Dendritic cell treated with granulocyte-macrophage colony-stimulating factor and Interleukin-4, amounts not matched to agents 40 ng/mL and 50 ng/mL, for 4 days (primary cell): ENCODE measurements at regions not wholly inside any gene's neighbourhood (a gene's known extent, or its start where the extent isn't known, plus 50 kb on each side); places are given as distances from the start of the nearest gene placed in this dataset.

Source experiments
- H3K27ac Mint-ChIP-seq: one replicate; pipeline ENCODE4 v1.8.0; 2022; ENCODE audit warnings: mild to moderate bottlenecking, mixed read lengths
- H3K27me3 Mint-ChIP-seq: one replicate; pipeline ENCODE4 v1.8.0; 2022; ENCODE audit warnings: mild to moderate bottlenecking, mixed read lengths
- H3K36me3 Mint-ChIP-seq: one replicate; pipeline ENCODE4 v1.8.0; 2022; ENCODE audit warnings: low read depth, mixed read lengths
- H3K4me1 Mint-ChIP-seq: one replicate; pipeline ENCODE4 v1.8.0; 2022; ENCODE audit warnings: low read depth, mixed read lengths
- H3K4me3 Mint-ChIP-seq: one replicate; pipeline ENCODE4 v1.8.0; 2022; ENCODE audit warnings: mild to moderate bottlenecking, moderate library complexity, mixed read lengths
- H3K9me3 Mint-ChIP-seq: one replicate; pipeline ENCODE4 v1.8.0; 2022; ENCODE audit warnings: mixed read lengths
- intact Hi-C: fragments of 100-400 bp; cut with micrococcal nuclease; formaldehyde crosslinking; loops from one replicate; pipeline ENCODE4 v1.15.0; 2022

- no peak overlapping the region for H3K27ac Mint-ChIP-seq
- intact Hi-C loops: no loop called here
- no peaks in the 10 kb centered on the region for H3K9me3 Mint-ChIP-seq
- H3K4me1 Mint-ChIP-seq: no peaks in the 10 kb centered on the region
- H3K4me3 Mint-ChIP-seq: no peak overlapping the region
- peaks cover 2% of the 10 kb centered on the region for H3K27me3 Mint-ChIP-seq
- H3K36me3 Mint-ChIP-seq: no peaks in the 10 kb centered on the region
Observed at GRCh38 chr11:112761911-112762706, 199.1 kb upstream of the NCAM1 start.

DNA sequence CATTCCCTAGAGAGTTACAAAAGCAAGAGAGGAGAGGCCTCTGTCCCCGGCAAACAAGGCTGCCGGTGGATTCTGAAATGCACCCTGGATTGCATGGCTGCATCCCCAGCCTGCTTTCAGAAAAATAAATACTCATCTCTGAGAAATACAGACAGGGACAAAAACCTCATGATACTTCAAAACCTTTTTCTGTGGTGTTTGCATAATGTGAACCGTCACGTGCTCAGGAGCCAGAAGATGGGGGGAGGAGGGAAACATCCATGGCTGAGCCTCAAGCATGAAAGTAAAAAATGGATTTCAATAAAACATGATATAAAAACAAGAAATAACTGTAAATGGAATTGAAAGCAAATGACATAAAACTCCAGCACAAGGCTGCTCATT is 198.5 kb upstream of the NCAM1 start:
- no peaks in the 10 kb centered on the region for H3K9me3 Mint-ChIP-seq
- H3K4me3 Mint-ChIP-seq: no peak overlapping the region
- no peaks in the 10 kb centered on the region for H3K36me3 Mint-ChIP-seq

DNA sequence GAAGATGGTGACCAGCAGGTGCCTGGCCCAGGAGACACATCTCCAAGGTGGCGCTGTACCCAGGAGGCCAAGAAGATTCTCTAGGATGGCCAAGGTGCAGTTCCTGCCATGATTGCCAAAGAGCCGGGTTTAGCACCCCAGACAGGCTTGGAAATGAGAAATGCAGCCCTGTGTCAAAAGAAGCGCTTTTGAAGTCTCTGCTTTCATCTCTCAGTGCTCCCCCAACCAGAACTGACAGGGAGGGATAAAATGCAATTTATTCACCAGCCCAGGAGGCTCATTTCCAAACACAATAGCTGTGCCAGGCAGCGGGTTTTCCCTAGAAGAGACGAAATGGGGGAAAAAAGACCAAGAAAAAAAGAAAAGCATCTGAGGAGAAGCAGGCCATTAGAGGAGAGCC is 195.9 kb upstream of the NCAM1 start:
- Mint-ChIP-seq H3K4me3 (no peak overlapping the region), H3K27ac (no peak overlapping the region), H3K4me1 (no peaks in the 10 kb centered on the region), H3K9me3 (no peaks in the 10 kb centered on the region), H3K27me3 (no peaks in the 10 kb centered on the region), H3K36me3 (no peaks in the 10 kb centered on the region)
- intact Hi-C loops: no loop called here

More for the DNA sequence above, 198.5 kb upstream of the NCAM1 start:
- peaks cover 2% of the 10 kb centered on the region for H3K27me3 Mint-ChIP-seq
- H3K4me1 Mint-ChIP-seq: no peaks in the 10 kb centered on the region
- intact Hi-C loops: no loop called here
- H3K27ac Mint-ChIP-seq: no peak overlapping the region

GRCh38 chr11:112769170-112769569 is 192.1 kb upstream of the NCAM1 start:
- Mint-ChIP-seq H3K36me3 (no peaks in the 10 kb centered on the region), H3K27me3 (no peaks in the 10 kb centered on the region), H3K27ac (no peak overlapping the region), H3K4me1 (no peaks in the 10 kb centered on the region), H3K9me3 (no peaks in the 10 kb centered on the region), H3K4me3 (no peak overlapping the region)
- intact Hi-C loops: no loop called here

DNA sequence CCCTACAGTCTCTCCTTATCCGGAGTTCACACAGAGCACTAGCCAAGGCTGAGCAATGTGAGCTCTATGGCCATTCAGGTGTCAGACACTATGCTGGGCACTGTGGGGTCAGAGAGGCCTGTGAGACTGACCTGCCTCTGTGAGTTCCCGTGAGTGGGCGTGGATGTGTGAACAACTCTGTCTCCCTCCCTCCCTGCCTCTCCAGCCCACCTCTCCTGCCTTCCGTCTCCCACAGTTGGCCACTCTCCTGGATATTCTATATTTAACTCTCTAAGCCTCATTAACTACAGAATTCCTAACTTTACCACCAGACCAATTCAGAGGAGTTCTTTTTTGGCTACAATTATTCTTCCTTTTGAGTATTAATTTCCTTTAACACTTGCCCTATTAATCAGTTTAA is 191.6 kb upstream of the NCAM1 start:
- Mint-ChIP-seq H3K27me3 (no peaks in the 10 kb centered on the region), H3K36me3 (no peaks in the 10 kb centered on the region), H3K4me3 (no peak overlapping the region), H3K27ac (no peak overlapping the region), H3K4me1 (no peaks in the 10 kb centered on the region), H3K9me3 (no peaks in the 10 kb centered on the region)
- intact Hi-C loops: no loop called here

GRCh38 chr11:112770033-112770432 is 191.2 kb upstream of the NCAM1 start:
- H3K27ac Mint-ChIP-seq: no peak overlapping the region
- no peaks in the 10 kb centered on the region for H3K36me3 Mint-ChIP-seq
- intact Hi-C loops: no loop called here
- no peak overlapping the region for H3K4me3 Mint-ChIP-seq
- no peaks in the 10 kb centered on the region for H3K4me1 Mint-ChIP-seq
- no peaks in the 10 kb centered on the region for H3K9me3 Mint-ChIP-seq
- no peaks in the 10 kb centered on the region for H3K27me3 Mint-ChIP-seq

- Mint-ChIP-seq H3K4me3 (no peak overlapping the region), H3K27me3 (no peaks in the 10 kb centered on the region), H3K4me1 (no peaks in the 10 kb centered on the region), H3K27ac (no peak overlapping the region), H3K36me3 (no peaks in the 10 kb centered on the region), H3K9me3 (no peaks in the 10 kb centered on the region)
- intact Hi-C loops: no loop called here
Observed at GRCh38 chr11:112770487-112770886, 190.7 kb upstream of the NCAM1 start.

DNA sequence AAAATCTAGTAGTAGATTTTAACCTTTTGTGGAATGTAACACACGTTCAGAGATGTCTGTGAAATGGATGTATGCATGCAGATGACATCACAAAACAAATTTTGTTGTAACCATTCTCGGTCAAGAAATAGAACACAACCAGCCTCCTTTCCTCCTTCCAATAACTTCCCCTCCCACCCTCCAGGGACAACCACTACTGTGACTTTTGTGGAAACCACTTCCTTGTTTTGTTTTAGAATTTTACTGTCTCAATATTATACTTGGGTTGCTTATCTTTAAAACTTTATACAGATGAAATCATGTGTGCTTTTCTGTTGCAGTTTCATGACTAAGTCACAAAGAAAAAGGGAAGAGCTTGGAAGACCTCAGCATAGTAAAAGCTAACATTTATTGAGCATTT is 189.4 kb upstream of the NCAM1 start:
- Mint-ChIP-seq H3K27ac (no peak overlapping the region), H3K4me1 (no peaks in the 10 kb centered on the region), H3K4me3 (no peak overlapping the region), H3K36me3 (no peaks in the 10 kb centered on the region), H3K27me3 (no peaks in the 10 kb centered on the region), H3K9me3 (no peaks in the 10 kb centered on the region)
- intact Hi-C loops: no loop called here

GRCh38 chr11:112773264-112773663 is 188.0 kb upstream of the NCAM1 start:
- Mint-ChIP-seq H3K27ac (no peak overlapping the region), H3K36me3 (no peaks in the 10 kb centered on the region), H3K9me3 (no peaks in the 10 kb centered on the region), H3K4me1 (no peaks in the 10 kb centered on the region), H3K4me3 (no peak overlapping the region), H3K27me3 (no peaks in the 10 kb centered on the region)
- intact Hi-C loops: no loop called here

GRCh38 chr11:112776834-112777233 is 184.4 kb upstream of the NCAM1 start:
- no peaks in the 10 kb centered on the region for H3K9me3 Mint-ChIP-seq
- H3K4me3 Mint-ChIP-seq: no peak overlapping the region
- H3K27ac Mint-ChIP-seq: no peak overlapping the region
- no peaks in the 10 kb centered on the region for H3K4me1 Mint-ChIP-seq
- peaks cover 1% of the 10 kb centered on the region for H3K27me3 Mint-ChIP-seq
- no peaks in the 10 kb centered on the region for H3K36me3 Mint-ChIP-seq
- intact Hi-C loops: no loop called here

GRCh38 chr11:112777283-112777751 is 183.9 kb upstream of the NCAM1 start:
- H3K27me3 Mint-ChIP-seq: peaks cover 1% of the 10 kb centered on the region
- no peak overlapping the region for H3K27ac Mint-ChIP-seq
- H3K4me1 Mint-ChIP-seq: no peaks in the 10 kb centered on the region
- no peak overlapping the region for H3K4me3 Mint-ChIP-seq
- no peaks in the 10 kb centered on the region for H3K9me3 Mint-ChIP-seq
- intact Hi-C loops: no loop called here
- H3K36me3 Mint-ChIP-seq: no peaks in the 10 kb centered on the region

DNA sequence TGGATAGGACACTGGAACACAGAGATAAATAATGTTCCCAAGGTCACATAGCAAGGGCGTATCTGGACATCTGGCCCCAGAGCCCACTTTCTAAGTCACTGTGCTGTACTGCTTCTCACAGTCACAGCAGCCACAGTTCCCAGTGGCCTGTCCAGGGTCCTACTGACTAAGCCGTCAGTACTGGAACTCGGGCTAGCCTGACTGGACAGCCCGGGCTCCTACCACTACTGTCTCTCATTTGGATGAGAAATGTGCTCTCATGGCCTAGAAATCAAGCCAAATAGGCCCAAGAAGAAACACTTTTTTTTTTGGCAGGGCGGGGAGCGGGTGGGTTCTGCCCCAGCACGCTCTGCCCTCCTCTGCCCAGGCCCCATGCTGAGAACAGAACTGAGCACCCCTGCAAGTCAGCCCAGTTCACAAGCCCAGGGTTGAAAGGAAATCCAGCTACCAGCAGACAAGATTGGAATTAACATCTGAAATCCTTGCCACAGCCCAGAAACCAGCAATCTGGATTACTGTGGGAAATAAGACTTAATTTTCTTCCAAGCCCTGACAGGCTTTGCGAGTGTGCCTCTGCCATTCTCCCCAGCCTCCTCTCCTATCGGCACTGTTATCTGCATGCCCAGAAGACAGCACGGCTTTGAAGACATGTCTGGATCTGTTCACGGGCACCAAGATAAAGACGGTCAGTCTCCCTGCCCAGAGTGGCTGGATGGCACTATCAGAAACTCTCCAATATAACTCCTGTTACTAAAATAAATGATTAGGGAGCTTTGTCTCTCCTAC is 182.9 kb upstream of the NCAM1 start:
- Mint-ChIP-seq H3K27me3 (peaks cover 1% of the 10 kb centered on the region), H3K9me3 (no peaks in the 10 kb centered on the region), H3K4me1 (no peaks in the 10 kb centered on the region), H3K4me3 (no peak overlapping the region), H3K36me3 (no peaks in the 10 kb centered on the region), H3K27ac (no peak overlapping the region)
- intact Hi-C loops: no loop called here

GRCh38 chr11:112778877-112779266 is 182.3 kb upstream of the NCAM1 start:
- intact Hi-C loops: no loop called here
- Mint-ChIP-seq H3K9me3 (no peaks in the 10 kb centered on the region), H3K4me3 (no peak overlapping the region), H3K27me3 (peaks cover 1% of the 10 kb centered on the region), H3K36me3 (no peaks in the 10 kb centered on the region), H3K4me1 (no peaks in the 10 kb centered on the region), H3K27ac (no peak overlapping the region)

DNA sequence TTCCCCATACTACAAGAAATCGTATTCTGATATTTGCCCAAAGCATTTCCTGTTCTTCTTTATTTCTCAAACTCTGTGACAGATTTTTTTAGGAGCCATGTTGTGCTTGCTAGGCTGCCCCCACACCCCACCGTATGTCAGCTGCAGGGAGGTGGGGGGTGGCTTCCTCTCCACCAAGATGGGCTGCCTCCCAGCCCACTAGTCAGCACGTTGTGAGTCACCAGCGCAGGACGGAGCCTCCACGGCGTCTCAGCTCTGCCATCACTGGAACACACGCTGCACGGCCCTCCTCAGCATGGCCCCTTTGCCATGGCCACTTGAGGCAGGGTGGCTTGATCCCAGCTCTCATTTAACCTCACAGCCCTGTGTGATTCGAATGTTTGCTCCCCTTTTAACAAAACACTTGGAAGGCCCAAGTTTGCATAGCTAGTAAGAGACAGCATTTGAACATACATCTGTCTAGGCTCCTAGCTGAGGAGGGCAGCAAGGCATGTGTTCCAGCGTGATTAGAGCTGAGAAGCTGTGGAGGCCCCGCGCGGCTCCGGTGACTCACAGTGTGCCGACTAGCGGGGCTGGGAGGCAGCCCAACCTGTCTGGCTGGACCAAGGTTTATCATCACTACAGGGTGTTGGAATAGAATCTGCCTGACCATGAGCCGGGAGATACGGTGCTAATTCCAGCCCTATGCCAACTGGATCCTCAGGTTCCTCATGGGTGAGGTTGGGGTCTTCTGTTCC is 180.7 kb upstream of the NCAM1 start:
- no peaks in the 10 kb centered on the region for H3K9me3 Mint-ChIP-seq
- H3K27me3 Mint-ChIP-seq: peaks cover 3% of the 10 kb centered on the region
- H3K4me3 Mint-ChIP-seq: no peak overlapping the region
- no peaks in the 10 kb centered on the region for H3K36me3 Mint-ChIP-seq
- no peak overlapping the region for H3K27ac Mint-ChIP-seq
- intact Hi-C loops: no loop called here
- no peaks in the 10 kb centered on the region for H3K4me1 Mint-ChIP-seq
